GM19372 (cell line): ENCODE measurements at regions not wholly inside any gene's neighbourhood (a gene's known extent, or its start where the extent isn't known, plus 50 kb on each side); places are given as distances from the start of the nearest gene placed in this dataset.
"Not testable (repeated sequence)": the region's sequence is repeated elsewhere in the genome, so short reads cannot be mapped to it uniquely, and the experiment has no call there.

ENCODE experiments used
- ATAC-seq: cut with Tn5 transposase; IDR thresholded peaks from one replicate; pipeline ENCODE4 v1.9.1; 2021; ENCODE audit warnings: mild to moderate bottlenecking, low read depth, moderate library complexity; ENCODE audit not compliant: unreplicated experiment

DNA sequence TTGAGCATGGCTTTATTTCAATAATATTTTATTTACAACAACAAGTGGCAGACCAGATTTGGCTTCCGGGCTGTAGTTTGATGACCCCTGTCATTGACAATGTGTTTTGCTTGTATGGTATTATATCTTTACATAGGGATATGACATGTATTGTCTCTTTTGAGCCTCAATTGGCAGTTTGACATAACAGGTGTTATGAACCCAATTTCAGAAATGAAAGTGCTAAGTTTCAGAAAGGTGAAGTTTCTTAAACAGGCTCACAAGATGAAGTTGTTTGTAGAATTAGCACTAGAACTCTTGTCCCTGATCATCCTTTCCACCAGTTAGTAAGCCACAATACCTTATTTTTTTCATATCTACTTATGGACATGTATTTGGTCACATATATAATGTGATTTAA, 303.0 kb upstream of the GRIA1 start:
- ATAC-seq = no peak

DNA sequence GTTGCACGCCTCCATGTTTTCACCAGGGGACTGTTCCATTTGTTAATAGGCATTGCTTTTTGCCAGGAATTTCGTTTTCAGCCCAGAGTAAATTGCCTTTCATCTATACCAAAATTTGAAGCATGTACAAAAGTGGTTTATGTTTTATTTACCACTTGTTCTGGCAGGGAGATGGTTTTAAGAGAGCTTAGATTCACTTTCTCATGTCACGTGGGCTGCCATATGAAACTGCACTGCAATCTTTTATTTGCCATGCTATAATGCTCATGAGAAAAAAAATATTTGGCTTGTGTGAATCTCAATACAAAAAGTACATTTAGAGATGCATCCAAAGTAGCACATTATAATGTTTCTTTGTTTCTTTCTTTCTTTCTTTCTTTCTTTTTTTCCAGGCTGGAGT, 284.1 kb upstream of the GRIA1 start:
- no peak for ATAC-seq

DNA sequence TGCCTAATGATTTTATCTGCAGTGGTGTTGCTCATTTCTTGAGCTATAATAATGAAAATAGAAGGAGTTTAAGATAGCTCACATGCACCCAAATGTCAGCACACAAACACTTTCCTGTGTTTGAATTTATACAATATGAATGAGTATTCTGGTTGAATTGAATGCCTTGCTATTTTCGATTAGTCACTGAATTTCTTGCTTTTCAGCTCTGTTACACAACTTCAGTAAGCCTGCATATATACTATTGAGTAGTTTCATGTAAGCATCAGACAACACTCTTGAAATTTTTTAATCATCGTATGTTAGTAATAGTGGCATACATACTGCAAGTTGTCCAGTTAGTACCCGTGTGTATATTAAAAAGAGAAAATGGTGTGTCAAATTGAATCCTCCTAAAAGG, 281.5 kb upstream of the GRIA1 start:
- no peak for ATAC-seq

DNA sequence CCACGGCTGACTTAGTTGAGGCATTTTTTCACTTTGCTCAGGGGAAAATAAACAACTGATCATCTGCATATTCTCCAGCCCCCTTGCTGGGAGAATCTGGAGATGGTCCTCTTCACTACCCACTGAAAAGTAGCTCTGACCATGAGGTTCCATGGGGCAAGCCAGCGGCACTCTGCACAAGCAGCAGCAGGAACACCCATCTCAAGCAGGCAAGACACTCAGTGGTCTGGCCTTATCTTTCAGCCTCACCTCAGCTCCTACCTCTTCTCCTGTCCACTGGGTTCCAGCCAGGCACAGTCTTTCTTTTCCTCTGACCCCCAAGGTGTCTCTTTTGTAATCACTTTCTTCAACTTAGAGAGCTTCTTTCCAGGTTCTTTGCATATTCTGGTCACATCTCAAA, 280.8 kb upstream of the GRIA1 start:
- ATAC-seq = no peak

DNA sequence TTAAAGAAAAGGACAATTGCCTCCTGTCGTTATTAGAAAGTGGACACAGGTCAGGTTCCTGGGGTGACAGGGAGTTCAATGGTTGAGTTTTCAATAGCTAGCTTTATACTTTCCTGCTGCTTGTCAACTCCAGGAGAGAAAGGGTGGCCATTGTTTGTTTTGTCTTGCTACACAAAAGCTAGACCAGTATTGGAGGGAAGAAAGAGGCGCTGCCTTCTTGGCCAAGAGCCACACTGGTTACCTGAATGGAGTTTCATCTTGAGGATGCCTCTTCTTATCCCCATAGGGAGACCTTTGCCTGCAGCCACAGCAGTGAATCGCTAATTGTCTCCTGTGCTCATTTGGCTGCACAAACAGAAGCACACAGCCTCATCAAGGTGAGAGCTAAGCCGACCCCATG, 279.4 kb upstream of the GRIA1 start:
- no peak for ATAC-seq

DNA sequence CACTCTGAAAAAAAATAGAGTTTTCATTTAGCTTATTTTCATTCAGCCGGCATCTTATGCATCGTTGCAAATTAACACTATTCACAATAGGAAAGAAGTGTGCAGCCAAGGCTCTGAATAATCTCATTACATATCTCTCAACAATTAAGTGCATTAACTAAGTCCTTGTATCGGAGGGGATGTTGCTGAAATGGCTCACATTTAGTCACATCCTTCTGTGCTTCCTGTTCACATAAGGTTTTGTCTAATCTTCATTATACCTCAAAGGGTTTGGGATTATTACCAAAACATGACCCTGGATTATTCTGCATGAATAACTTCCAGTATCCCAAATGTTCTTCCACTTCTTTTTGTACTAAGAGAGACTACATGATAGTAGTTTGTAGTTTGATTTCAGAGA, 278.0 kb upstream of the GRIA1 start:
- ATAC-seq = no peak

DNA sequence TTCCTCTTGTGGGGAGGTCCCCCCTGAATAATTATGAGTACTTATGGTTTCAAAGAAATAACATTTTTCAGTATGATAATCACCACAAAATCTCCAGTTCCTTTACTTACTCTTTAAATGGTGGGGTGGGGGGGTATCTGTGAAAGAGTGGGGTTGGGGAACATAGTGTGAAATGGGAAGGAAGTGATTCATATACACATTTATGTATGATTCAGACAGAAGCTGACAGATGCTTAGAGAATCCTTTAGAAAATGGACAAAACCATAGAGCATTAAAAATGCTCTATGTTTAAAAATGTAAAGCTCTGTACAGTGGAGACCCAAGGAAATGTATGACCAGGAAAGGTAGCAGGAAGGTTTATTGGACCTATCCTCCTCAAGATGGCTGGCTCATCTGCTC, 267.5 kb upstream of the GRIA1 start:
- no peak for ATAC-seq

DNA sequence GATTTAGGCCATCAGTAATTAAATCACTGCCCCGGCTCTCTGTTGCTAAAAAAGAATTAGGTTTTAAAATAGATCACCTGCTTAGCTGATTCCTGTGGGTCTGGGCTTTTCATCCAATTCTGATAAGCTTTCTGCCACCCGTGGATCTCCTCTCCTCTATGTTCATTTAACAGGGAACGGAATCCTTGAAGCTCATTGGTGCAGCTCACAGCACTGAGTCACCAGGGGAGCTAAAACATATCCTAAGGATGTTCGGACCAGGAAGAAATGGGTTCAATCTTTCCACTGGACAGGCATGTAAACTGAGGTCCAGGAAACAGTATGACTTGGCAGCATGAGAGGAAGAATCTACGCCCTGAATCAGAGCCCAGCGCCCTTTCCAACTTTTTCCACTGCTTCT, 267.1 kb upstream of the GRIA1 start:
- no peak for ATAC-seq

DNA sequence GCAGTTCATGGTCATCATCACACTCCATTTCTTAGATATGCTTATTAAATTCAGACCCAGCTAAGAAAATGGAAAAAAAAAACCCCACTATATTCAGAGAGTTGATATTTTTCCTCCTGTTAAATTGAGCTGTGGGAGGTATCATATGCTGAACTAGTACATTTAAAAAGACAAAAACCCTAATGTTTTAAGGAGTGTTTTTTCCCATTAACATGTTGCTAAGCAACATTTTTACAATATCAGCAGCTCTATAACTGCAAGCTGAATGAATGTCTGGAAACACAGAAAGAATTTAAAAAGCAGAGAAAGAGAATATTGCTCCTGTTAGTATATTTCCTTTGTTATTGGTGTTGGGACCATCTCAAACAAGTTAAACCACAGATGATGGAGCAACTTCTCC, 265.8 kb upstream of the GRIA1 start:
- no peak for ATAC-seq

DNA sequence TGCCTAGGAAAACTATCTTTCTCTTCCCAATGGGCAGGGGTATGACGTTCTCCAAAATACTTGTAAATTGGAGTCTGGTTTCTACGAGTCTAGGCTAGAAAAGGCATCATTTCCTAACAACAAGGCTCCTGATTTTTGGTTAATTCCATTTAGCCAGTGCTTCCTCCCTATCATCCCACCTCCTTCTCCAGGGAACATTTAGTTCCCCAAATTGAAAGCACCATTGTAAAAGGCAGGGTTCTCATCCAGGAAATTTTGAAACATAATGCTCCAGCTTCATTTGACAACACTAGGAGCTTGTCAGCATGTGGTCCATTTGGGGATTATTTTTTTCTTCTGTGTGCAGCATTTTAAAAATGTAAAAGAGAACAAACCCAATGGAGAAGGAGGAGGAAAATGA, 256.5 kb upstream of the GRIA1 start:
- ATAC-seq = no peak

DNA sequence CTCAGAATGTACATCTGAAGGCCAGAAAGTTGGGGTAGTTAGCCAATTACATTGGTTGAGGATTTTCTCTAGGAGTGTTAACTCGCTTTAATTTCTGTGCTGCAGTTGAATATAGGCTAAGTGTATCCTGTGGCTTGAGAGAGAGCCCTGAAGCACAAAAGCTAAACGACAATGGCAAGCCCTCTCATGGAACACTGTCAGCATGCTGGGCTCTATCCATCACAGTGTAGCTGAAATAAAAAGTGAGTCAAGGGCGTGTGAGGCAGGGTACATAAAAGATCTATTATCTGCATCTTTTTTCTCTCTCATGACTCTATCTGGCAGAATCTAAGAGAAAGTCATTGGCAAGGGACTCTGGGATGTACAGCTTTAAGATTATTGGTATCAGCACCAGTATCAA, 254.2 kb upstream of the GRIA1 start:
- ATAC-seq = no peak

DNA sequence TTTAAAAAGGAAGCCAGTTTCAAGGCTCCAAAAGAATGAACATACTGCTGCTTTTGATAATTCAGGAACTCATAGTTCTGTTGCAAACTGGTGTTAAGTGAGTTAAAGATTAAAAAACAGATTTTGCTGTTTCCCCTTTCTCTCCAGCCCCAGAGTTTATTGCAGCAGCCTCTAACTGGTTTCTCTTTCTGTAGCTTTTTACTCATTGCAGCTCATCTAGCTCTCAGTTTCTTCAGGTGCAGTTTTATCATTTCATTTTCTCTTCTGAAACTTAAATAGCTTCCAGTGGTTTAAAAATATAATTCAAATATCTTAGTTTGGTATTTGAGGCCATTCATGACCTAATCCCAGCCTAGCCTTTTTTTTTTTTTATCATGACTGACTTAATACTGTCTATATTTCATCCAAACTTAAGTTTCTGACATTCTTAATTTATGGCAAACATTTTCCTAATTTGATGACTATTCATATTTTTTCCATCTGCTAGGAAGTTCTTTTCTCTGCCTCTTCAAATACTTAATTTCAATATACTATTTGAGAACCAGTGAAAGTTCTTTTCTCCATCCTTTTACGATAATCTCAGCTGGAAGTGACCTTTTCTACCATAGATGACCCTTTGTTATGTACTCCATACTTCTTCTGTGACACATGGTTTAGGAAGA, 252.7 kb upstream of the GRIA1 start:
- ATAC-seq = peak; percentile 72

DNA sequence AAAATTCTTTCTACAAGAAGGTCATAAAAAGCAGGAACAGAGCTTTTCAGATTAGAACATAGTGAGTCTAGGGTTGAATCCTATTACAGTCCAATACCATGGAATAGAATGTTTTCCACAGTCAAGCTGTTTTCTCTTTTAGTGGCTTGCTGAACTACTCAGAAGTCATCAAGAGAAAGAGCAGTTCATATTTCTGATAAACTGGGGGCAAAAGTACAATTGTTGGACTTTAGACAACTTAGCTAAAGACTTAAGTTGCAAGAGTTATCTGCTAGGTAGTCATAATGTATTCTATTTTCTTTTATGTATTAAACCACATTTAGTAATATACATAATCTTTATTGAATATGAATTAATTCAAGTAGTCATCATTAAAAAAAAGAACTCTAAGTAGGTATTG, 233.1 kb upstream of the GRIA1 start:
- no peak for ATAC-seq

DNA sequence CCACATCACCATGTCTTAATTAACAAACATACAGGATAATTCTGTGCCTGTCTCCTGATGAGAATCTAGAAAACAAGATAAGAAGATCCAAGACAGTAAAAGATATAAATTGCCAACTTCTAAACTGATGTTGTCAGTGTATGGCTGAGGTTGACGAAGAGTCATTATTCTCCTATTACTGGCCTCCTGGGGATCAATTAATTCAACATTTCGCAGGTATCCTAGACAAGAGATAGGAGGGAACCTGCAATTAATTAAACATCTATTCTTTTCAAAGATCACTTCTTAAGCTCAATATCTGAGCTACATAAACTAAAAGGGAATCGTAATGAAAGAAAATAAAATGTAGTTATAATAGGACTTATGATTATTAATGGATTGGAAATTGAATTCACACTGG, 232.0 kb upstream of the GRIA1 start:
- ATAC-seq = no peak

DNA sequence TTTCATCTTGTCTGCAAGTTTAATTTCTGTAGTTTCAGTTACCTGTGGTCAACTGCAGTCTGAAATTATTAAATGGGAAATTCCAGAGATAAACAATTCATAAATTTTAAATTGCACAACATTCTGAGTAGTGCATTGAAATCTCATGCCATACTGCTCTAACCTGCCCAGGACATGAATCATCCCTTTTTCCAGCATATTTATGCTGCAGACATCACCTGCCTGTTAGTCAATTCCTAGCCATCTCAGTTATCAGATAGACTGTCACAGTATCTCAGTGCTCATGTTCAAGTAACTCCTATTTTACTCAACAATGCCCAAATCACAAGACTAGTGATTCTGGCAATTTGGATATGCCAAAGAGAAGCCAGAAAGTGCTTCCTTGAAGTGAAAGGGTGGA, 223.0 kb upstream of the GRIA1 start:
- ATAC-seq = no peak

DNA sequence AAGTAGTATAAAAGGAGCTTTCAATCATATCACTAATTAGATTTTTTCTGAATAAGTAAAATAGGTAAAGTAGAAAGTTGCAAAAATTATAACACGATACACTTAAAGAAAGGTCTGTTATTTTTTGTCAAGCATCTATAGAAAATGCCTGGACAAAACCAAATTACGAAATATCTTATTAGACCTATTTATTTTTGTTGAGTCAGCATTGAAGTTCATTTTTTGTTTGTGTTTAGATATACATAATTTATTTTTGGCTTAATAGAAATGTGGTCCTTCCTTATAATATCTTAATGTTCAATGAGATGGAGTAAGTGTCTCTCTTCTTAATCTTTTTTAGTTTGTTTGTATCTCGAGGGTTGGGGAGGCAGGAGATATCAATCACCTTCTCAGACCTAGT, 214.8 kb upstream of the GRIA1 start:
- no peak for ATAC-seq

DNA sequence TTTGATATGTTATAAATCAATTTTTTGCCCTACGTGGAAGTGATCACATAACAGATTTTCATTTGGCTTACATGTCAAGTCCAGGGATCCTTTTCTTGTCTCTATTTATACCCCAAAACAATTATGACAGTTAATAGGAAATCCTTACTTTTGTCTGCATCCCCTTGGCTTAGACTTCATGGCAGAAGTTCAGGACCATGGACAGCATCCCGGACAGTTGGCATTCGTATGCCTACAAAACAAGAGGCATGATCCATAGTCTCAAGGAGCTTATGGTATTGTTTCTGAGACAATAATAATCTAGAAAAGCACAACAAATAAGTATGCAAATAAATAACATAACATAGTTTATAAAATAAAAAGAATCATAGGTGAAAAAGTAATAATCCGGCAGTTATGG, 214.3 kb upstream of the GRIA1 start:
- no peak for ATAC-seq

DNA sequence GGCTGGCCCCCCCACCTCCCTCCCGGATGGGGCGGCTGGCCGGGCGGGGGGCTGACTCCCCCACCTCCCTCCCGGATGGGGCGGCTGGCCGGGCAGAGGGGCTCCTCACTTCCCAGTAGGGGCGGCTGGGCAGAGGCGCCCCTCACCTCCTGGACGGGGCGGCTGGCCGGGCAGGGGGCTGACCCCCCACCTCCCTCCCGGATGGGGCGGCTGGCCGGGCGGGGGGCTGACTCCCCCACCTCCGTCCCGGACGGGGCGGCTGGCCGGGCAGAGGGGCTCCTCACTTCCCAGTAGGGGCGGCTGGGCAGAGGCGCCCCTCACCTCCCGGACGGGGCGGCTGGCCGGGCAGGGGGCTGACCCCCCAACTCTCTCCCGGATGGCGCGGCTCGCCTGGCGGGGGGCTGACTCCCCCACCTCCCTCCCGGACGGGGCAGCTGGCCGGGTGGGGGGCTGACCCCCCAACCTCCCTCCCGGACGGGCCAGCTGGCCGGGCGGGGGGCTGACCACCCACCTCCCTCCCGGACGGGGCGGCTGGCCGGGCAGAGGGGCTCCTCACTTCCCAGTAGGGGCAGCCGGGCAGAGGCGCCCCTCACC, 194.1 kb upstream of the GRIA1 start:
- ATAC-seq = not testable (repeated sequence)

DNA sequence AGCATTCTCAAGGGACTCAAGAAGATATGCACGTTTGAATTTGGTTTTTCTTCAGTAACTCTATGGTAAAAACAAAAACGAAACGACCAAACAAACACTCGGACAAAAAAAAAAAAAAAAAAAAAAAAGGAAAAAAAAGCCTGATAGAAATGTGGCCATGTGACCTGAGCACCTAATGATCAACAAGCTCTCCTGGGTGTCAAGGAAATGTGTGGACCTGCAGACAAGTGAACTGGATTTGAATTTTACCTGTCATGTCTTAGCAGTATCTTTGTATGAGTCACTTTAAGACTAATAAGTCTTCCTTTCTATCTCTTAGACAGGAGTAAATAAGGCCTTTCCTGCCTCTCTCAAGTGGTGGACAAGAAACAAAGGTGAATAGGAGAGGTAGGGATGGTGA, 190.6 kb upstream of the GRIA1 start:
- ATAC-seq = no peak

DNA sequence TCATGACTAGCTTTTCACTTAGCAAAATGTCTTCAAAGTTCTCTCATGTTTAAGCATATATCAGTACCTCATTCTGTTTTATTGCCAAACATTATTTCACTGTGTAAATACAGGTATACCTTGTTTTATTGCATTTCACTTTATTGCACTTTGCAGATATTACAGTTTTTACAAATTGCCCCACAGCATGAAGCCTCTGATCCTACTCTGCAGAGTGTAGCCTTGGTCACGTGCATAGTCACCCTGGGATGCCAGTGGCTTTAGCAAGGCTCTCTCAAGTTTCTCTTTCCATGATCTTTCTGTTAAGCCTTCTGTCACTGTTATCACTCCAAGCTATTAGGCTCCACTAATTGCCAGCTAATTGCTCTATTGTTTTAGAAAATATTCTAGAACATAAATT, 182.2 kb upstream of the GRIA1 start:
- no peak for ATAC-seq

DNA sequence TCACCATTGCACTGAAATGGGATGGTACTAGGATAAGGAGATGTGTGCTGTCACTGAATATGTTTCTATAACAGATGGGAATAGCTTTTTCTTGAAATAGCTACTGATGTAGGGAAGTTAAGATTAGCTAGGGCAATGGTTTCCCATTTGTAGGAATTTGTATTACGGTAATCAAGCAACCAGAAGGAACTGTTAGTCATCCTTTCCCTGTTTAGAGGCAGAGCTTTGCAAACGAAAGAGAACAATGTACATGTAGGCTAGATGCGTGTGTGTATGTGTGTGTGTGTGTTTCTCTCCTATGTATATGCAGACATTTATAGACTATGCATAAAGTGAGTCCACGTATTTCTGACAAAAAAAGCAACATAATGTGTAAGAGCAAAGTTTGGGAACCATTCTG, 171.9 kb upstream of the GRIA1 start:
- no peak for ATAC-seq

DNA sequence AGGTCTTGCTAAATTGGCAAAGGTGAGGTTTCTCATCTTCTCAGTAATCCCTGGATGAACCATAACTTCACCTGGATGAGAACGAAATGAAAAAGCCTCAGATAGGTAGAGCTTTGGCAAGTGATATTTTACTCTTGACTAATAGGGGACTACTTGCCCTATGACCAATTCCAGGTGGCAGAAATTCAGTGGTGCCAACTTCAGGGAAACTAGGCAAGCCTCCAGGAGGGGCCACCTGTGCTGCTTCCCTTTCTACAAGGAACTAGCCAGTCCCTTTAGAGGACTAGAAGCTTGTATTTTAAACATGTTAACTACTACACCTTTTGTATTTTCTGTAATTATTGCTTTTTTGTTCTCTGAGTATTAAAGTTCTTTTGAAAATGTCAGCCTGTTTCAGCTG, 169.0 kb upstream of the GRIA1 start:
- no peak for ATAC-seq

DNA sequence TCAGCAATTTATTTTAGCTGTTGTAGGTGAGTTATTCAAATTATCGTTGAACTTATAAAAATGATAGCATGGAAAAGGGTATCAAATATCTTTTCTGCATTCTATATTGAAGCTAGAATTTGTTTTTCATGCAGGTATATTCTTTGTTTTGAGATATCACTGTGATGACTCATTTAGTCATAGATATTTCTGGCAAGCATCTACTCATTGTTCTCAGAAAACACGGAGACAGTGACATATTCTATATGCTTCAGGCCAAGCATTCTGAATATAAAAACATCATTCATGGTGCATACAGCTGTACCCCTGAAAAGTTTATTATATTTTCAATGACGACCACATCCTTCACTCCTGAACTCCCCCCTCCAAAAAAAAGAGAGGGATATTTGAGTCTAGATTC, 150.3 kb upstream of the GRIA1 start:
- ATAC-seq = no peak
